BJ (cell line): ENCODE measurements at regions not wholly inside any gene's neighbourhood (a gene's known extent, or its start where the extent isn't known, plus 50 kb on each side); places are given as distances from the start of the nearest gene placed in this dataset.

Source experiments
- CTCF ChIA-PET: fragments of 350-600 bp; formaldehyde crosslinking; extraction: SDS; loops from one replicate; lab custom pipeline; 2021; ENCODE audit warnings: antibody characterized with exemption, inconsistent platforms; lab: Yijun Ruan, JAX
- POLR2A ChIA-PET: fragments of 300-600 bp; sonication (Branson Sonifier 250); formaldehyde crosslinking; extraction: SDS; loops from one replicate; lab custom pipeline; 2021; ENCODE audit warnings: antibody characterized with exemption; lab: Charles Lee
- DNase-seq: peaks from one replicate; pipeline ENCODE4 v3.0.0-alpha.2; 2011; ENCODE audit warnings: low read depth
- H3K27me3 ChIP-seq: 2 replicates; pipeline ENCODE4 v1.6.0; 2011; ENCODE audit warnings: low read length; ENCODE audit not compliant: control insufficient read depth, insufficient read depth
- H3K36me3 ChIP-seq: 2 replicates; pipeline ENCODE4 v1.5.1; 2011; ENCODE audit warnings: low read length; ENCODE audit not compliant: control insufficient read depth, insufficient read depth
- H3K4me3 ChIP-seq: 2 replicates; pipeline ENCODE4 v1.5.1; 2011; ENCODE audit warnings: low read depth, mild to moderate bottlenecking, control low read depth, low read length
- TF ChIP-seq, protein P1 (sequence below): IDR thresholded peaks from 2 replicates; pipeline ENCODE4 v1.5.1; 2011; ENCODE audit warnings: low read depth, mild to moderate bottlenecking, control low read depth, inconsistent platforms, low read length, moderate library complexity; ENCODE audit not compliant: insufficient read depth

DNA sequence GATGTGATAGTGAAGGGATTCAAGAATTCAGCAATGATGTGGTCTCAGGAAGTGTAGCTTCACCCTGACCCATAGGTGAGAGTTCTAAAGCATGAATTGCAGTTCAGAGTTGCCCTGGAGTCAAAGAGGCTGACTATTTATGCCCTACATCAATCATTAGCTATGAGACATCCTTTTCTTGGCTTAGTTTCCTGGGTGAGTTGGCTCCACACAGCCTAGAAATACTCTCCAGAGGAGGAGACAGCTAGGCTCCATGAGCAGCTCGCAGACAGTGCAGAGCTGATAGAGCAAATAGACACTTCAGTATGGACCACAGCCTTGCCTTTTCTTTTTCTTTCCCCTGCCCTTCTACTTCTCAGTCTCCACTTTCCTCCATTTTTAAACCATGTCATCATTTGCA, 1651.8 kb downstream of the MAT2B start:
- CTCF ChIA-PET = no interaction called here
- H3K4me3 ChIP-seq = no peak overlapping the region
- DNase-seq = no peak
- no peaks in the 10 kb centered on the region for H3K27me3 ChIP-seq
- H3K36me3 ChIP-seq = no peaks in the 10 kb centered on the region
- POLR2A ChIA-PET = no interaction called here
- TF ChIP-seq, protein P1, sequence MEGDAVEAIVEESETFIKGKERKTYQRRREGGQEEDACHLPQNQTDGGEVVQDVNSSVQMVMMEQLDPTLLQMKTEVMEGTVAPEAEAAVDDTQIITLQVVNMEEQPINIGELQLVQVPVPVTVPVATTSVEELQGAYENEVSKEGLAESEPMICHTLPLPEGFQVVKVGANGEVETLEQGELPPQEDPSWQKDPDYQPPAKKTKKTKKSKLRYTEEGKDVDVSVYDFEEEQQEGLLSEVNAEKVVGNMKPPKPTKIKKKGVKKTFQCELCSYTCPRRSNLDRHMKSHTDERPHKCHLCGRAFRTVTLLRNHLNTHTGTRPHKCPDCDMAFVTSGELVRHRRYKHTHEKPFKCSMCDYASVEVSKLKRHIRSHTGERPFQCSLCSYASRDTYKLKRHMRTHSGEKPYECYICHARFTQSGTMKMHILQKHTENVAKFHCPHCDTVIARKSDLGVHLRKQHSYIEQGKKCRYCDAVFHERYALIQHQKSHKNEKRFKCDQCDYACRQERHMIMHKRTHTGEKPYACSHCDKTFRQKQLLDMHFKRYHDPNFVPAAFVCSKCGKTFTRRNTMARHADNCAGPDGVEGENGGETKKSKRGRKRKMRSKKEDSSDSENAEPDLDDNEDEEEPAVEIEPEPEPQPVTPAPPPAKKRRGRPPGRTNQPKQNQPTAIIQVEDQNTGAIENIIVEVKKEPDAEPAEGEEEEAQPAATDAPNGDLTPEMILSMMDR = no peak

DNA sequence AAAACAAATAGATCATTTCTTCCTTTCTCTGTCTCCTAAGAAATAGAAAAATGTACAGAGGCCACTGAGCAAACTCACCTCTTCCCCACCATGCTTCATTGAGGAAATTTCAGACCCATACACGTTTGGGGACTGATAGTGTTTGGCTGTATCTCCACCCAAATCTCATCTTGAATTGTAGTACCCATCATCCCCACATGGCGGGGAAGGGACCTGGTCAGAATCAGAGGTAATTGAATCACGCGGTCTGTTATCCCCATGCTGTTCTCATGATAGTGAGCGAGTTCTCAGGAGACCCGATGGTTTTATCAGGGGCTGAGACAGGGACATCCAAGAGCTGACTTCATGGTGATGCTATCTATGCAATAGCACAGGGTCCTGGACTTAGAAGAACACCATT, 1655.8 kb downstream of the MAT2B start:
- ChIA-PET CTCF (interaction anchor here (1.3 kb wide), 1 partner anchor 160 kb away, joined by 3 read pairs; no protein-coding TSS in a partner anchor), POLR2A (no interaction called here)
- TF ChIP-seq, protein P1 = no peak
- DNase-seq = no peak
- Histone ChIP-seq H3K36me3 (no peaks in the 10 kb centered on the region), H3K27me3 (no peaks in the 10 kb centered on the region), H3K4me3 (no peak overlapping the region)

DNA sequence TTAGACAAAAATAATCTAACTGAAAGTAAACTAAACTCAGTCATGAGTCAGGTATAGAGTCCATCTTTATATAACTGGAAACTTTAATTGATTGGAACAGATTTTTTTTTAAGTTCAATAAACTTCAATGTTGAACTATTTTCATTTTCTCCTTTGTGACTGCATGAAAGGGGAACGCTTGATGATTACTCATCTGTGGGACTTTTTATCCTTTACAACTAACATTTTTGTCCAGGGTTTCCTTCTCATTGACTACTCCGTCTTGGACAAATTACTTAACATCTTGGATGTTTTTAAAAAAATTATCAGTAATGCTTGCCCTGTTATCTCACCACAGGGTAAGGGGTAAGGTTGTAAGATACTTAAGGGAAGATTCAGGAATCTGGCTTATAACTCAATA, 1658.4 kb downstream of the MAT2B start:
- H3K4me3 ChIP-seq = no peak overlapping the region
- H3K27me3 ChIP-seq = no peaks in the 10 kb centered on the region
- no peaks in the 10 kb centered on the region for H3K36me3 ChIP-seq
- TF ChIP-seq, protein P1 = no peak
- ChIA-PET CTCF (no interaction called here), POLR2A (no interaction called here)
- DNase-seq = no peak

DNA sequence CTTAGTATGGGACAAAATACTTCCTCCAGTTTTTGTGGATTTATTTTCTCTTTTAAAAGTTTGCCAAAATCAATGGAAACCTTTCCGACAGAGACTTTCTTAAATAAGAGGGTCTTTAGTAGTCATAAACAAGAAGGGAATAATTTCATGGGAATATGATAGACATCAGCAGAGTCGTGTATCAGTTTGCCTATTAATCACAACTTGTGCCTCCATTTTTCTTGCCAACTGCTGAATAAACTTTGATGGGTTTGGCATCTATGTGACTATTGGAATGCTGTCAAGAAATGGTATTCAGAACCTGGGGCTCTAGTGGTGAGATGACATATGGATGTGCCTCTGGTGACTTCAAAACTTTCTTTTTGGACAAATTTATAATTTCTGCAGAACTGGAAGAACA, 1668.2 kb downstream of the MAT2B start:
- Histone ChIP-seq H3K27me3 (no peaks in the 10 kb centered on the region), H3K36me3 (no peaks in the 10 kb centered on the region), H3K4me3 (no peak overlapping the region)
- ChIA-PET CTCF (no interaction called here), POLR2A (no interaction called here)
- TF ChIP-seq, protein P1 = no peak
- no peak for DNase-seq

DNA sequence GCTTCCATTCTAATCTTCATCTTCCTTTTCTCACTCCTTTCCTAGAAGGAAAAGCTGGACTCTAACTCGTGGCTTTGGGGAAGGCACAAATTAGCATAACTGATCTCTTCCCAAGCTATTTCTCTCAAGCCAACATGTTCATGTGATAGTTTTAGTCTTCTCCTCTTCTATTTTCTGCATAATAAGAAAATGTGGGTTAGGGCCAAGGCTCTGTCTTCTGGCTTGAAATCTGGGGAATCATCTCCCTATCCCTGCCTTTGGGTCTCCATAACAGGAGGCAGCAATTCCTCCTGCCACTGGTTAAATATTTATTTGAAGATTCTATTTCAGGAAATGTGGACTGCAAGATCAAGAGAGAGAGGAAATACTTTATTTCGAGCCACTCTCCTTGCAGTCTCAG, 1669.6 kb downstream of the MAT2B start:
- no peaks in the 10 kb centered on the region for H3K27me3 ChIP-seq
- no peak overlapping the region for H3K4me3 ChIP-seq
- ChIA-PET CTCF (no interaction called here), POLR2A (no interaction called here)
- TF ChIP-seq, protein P1 = no peak
- no peaks in the 10 kb centered on the region for H3K36me3 ChIP-seq
- no peak for DNase-seq
